ENCODE measurements at regions not wholly inside any gene's neighbourhood (a gene's known extent, or its start where the extent isn't known, plus 50 kb on each side); places are given as distances from the start of the nearest gene placed in this dataset.

GRCh38 chr3:24043985-24044384 lies 98.9 kb downstream of the NR1D2 start:
- WGBS, 2 experiments (ENCODE audit: insufficient coverage in 1 of 2, insufficient read length in 1 of 2): 86 to 97% methylated on average over 5 of the region's 5 CpGs
- H3K4me1 Mint-ChIP-seq: no peaks in the 10 kb centered on the region
- Histone ChIP-seq H3K27ac (ENCODE audit: low read depth, low read length) (no peak overlapping the region), H3K27me3 (ENCODE audit: control insufficient read depth, insufficient read depth, low read length, poor library complexity, severe bottlenecking) (no peaks in the 10 kb centered on the region), H3K9ac (ENCODE audit: extremely low read depth, low read length, poor library complexity, severe bottlenecking) (no peak overlapping the region), H3K9me3 (ENCODE audit: control insufficient read depth, low read length) (no peaks in the 10 kb centered on the region), H3K4me1 (ENCODE audit: control insufficient read depth, insufficient read depth, low read length) (no peaks in the 10 kb centered on the region), H3K4me3 (ENCODE audit: low read length) (no peak overlapping the region), H3K36me3 (ENCODE audit: control insufficient read depth, insufficient read depth, low read length) (no peaks in the 10 kb centered on the region)
- H3K36me3 Mint-ChIP-seq (ENCODE audit: low read depth): no peaks in the 10 kb centered on the region
- H3K27ac Mint-ChIP-seq: no peak overlapping the region
- TF ChIP-seq CTCF (conservative IDR thresholded peaks at IDR 0.05): no peak
- no peak overlapping the region for H3K4me3 Mint-ChIP-seq
- DNase-seq: no peak
- H3K27me3 Mint-ChIP-seq (ENCODE audit: insufficient read depth): no peaks in the 10 kb centered on the region
- no peaks in the 10 kb centered on the region for H3K9me3 Mint-ChIP-seq

GRCh38 chr3:24046214-24046613 lies 101.1 kb downstream of the NR1D2 start:
- no peak for TF ChIP-seq CTCF (conservative IDR thresholded peaks at IDR 0.05)
- no peaks in the 10 kb centered on the region for H3K4me1 ChIP-seq (ENCODE audit: control insufficient read depth, insufficient read depth, low read length)
- no peaks in the 10 kb centered on the region for H3K9me3 Mint-ChIP-seq

GRCh38 chr3:24047513-24047912 lies 102.4 kb downstream of the NR1D2 start:
- H3K27me3 Mint-ChIP-seq (ENCODE audit: insufficient read depth): no peaks in the 10 kb centered on the region
- Histone ChIP-seq H3K4me3 (ENCODE audit: low read length) (no peak overlapping the region), H3K36me3 (ENCODE audit: control insufficient read depth, insufficient read depth, low read length) (no peaks in the 10 kb centered on the region), H3K27ac (ENCODE audit: low read depth, low read length) (no peak overlapping the region), H3K4me1 (ENCODE audit: control insufficient read depth, insufficient read depth, low read length) (no peaks in the 10 kb centered on the region), H3K9ac (ENCODE audit: extremely low read depth, low read length, poor library complexity, severe bottlenecking) (no peak overlapping the region), H3K27me3 (ENCODE audit: control insufficient read depth, insufficient read depth, low read length, poor library complexity, severe bottlenecking) (no peaks in the 10 kb centered on the region), H3K9me3 (ENCODE audit: control insufficient read depth, low read length) (no peaks in the 10 kb centered on the region)
- no CpG with 5 or more reads among the region's 1 CpG for WGBS, 2 experiments (ENCODE audit: insufficient coverage in 1 of 2, insufficient read length in 1 of 2)
- H3K9me3 Mint-ChIP-seq: no peaks in the 10 kb centered on the region
- no peak for TF ChIP-seq CTCF (conservative IDR thresholded peaks at IDR 0.05)
- DNase-seq: no peak
- H3K27ac Mint-ChIP-seq: no peak overlapping the region
- H3K4me1 Mint-ChIP-seq: no peaks in the 10 kb centered on the region
- no peak overlapping the region for H3K4me3 Mint-ChIP-seq
- H3K36me3 Mint-ChIP-seq (ENCODE audit: low read depth): no peaks in the 10 kb centered on the region

More at GRCh38 chr3:24046214-24046613, 101.1 kb downstream of the NR1D2 start:
- no peaks in the 10 kb centered on the region for H3K4me1 Mint-ChIP-seq
- Histone ChIP-seq H3K36me3 (ENCODE audit: control insufficient read depth, insufficient read depth, low read length) (no peaks in the 10 kb centered on the region), H3K9me3 (ENCODE audit: control insufficient read depth, low read length) (no peaks in the 10 kb centered on the region), H3K27ac (ENCODE audit: low read depth, low read length) (no peak overlapping the region), H3K27me3 (ENCODE audit: control insufficient read depth, insufficient read depth, low read length, poor library complexity, severe bottlenecking) (no peaks in the 10 kb centered on the region), H3K4me3 (ENCODE audit: low read length) (no peak overlapping the region), H3K9ac (ENCODE audit: extremely low read depth, low read length, poor library complexity, severe bottlenecking) (no peak overlapping the region)
- H3K4me3 Mint-ChIP-seq: no peak overlapping the region
- H3K27me3 Mint-ChIP-seq (ENCODE audit: insufficient read depth): no peaks in the 10 kb centered on the region
- no peak for DNase-seq
- no peak overlapping the region for H3K27ac Mint-ChIP-seq
- no peaks in the 10 kb centered on the region for H3K36me3 Mint-ChIP-seq (ENCODE audit: low read depth)
